Inflammatory macrophage (primary cell): ENCODE measurements at regions not wholly inside any gene's neighbourhood (a gene's known extent, or its start where the extent isn't known, plus 50 kb on each side); places are given as distances from the start of the nearest gene placed in this dataset.

Experiments used
- DNase-seq, 2 donors: peaks; one replicate each; pipeline ENCODE4 v3.0.0-alpha.2; 2020 to 2022

DNA sequence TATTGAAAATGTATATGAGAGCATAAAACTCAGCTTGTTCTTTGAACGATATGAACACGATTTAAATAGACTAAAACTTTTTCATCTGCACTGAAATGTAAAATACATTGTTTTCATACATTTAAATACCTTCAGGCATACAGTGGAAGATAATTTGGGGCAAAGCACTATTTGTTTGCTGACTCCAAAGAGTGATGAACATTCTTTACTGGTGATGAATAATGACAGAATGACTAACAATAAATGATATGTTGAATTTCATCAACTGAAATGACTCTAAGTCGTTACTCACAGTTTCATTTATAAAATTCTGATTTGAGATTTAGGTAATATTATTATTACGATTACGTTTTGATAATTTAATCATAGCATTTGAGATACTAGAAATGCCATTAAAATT is 1160.1 kb downstream of the NLGN4X start:
- no peak for DNase-seq

DNA sequence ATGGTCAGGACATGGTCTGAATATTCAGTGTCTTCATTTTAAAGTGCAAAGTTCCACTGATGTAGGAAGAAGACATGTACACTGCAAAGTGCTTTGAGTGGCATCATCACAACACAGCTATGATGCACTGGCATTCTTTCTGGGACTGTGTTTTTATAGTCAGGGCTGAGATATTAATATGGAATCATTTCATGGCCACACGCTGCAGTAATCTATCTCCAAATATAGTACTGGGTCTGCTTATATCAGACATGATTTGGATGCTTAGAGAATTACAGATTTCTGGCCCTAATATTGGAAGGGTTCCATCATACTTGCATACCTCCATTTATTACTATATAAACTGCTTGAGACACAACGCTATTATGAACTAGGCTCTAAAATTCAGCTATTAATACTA is 1170.9 kb downstream of the NLGN4X start:
- DNase-seq, result no peak

DNA sequence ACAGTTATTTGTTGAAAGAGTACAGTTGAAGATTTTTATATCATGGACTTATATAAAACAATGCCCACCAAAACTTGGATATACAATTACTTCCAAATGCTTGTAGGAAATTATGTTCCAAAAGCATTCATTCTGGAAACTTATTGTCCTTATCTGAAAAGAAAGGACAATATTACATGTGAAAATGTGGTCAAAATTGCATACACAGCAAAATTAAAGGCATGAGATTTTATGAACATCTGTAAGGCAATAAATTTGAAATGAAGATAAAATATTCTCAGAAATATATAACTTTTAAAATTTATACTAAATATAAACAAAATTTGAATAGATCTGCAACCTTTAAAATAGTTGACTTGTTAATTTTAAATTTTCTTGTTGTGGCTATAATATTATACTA is 1173.8 kb downstream of the NLGN4X start:
- DNase-seq, result no peak

DNA sequence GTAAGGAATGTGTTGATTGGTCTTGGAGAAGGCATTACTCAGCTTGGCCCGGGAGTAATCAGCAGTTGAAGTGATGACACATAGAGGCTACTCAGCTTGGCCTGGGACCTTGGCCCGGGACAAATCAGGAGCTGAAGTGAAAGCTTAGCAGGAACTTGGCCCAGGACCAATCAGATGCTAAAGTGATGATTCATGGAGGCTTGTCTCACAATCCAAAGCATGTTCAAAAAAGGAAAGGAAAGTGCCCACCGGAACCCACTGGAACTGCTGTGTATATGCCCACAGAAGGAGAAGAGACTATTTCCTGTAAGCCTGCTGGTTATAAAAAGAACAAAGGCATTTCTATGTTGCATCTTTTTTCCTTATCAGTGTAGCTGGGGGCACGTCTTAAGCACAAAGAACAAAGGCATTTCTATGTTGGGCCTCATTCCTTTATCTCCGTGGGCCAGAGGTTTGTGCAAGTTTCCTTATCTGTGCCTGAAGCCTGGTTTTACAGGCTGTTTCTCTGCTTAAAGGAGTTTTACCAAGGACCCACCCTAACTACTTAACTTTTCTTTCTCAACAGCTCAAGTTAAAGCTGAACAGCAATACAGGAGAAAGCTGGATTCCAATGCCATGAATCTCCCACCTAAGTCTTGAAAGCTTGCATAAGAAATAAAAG is 1176.7 kb downstream of the NLGN4X start:
- DNase-seq, result peak; percentile 32 to 48

DNA sequence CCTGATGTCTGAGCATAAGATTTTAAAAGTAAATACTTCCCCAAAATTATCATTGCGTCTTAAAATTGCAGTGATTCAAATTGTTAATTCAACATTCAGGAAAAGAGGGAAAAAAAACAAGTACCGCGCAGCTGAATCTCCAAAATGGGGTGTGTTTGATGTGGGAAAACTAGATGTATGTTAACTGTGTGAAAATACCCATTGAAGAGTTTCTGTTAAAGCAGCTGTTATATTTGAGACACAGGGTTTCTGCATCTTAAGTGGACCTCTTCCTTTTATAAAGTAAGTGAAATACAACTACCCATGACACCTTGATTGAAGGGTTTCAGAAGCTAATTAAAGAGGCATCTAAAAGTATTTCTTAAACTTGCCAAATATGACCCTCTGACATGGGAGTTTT is 1186.1 kb downstream of the NLGN4X start:
- DNase-seq, result no peak

DNA sequence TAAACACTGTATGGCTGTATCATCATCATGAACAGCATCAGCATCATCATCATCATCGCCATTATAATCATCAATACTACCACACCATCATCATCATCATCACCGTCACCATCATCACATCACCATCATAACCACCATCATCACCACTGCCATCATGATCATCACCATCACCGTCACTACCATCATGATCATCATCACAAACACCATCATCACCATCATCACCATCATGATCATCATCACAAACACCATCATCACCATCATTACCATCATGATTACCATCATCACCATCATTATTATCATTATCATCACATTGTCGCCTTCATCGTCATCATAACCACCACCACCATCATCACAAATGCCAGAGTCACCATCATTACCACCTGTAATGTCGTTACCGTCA is 1196.9 kb downstream of the NLGN4X start:
- DNase-seq, result no peak

DNA sequence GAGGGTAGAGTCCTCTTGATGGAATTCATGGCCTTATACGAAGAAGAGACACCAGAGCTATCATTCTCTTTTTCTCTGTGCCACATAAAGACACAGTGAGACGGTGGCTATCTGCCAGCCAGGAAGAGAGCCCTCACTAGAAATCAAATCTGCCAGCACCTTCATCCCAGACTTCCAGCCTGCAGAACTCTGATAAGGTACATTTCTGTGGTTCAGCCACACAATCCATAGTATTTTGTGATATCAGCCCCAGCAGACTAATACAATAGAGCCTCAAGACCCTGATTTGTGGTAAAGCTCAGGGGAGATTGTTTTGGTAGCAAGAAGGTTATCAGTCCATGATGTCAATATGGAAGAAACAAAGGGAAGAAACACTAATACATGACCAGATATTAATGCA is 1213.2 kb downstream of the NLGN4X start:
- no peak for DNase-seq

DNA sequence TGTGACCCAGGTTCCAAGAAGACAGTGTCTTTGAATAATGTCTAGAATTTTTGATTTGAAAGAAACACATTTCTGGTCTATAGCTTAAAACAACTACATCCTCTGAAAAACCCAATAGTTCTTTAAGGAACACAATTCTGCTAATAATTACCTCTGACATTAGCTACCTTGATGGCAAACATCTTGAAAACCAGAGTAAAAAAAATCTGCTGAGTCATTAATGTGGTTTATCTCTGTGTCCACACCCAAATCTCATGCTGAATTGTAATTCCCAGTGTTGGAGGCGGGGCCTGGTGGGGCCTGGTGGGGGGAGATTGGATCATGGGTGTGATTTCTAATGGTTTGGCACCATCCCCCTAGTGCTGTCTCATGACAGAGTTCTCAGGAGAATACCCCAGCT is 1233.8 kb downstream of the NLGN4X start:
- no peak for DNase-seq

DNA sequence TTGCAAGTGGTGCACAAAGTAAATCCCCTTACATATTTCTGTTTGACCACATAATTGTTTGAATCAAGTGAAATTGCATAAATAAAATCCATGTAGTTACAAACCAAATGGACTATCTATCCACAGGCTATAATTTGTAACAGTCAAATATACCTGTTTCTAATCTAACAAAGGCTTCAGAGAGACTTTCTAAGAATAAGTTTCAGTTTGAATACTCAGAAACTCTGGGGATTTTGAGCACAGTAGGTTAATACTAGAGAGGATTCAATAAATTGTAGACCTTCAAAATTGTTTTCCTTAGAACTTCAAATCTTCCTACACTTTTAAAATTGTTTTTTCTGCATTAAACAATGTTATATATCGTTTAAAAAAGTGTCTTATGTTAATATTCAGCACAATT is 1250.1 kb downstream of the NLGN4X start:
- no peak for DNase-seq

DNA sequence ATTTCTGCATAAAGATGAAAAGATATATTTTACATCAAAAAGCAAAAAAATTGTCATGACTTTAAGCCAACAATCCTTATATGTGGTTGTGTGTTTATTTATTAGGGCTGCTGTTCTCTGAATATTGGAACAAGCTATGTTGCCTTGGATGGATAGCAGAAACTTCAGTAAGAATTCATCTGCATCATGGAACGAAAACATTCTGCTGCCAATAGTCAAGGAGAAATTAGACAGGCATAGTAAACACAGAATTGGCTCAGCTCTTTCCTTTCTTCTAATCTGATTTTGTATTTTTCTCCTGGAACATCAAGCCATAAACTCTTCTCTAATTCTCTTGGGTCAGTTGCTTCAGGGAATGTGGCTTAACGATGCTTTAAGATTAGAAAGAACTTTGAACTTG is 1257.0 kb downstream of the NLGN4X start:
- no peak for DNase-seq

DNA sequence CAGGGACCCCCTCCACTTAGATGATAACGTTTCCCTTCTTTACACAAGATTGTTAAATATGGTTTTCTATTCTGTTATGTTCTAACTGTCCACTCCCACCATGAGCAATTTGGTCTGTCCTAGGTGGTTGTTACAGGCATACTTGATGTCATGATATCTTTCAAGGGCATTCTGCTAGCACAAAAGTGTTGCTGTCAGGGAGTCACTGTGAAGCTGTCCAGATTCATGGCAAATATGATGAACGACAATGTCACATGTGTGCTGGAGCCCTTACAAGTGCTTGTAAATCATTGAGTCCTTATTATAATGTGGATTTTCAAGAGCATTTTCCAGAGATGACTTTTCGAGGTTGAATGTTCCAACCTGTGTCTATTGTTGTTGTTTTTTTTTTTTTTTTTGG is 1250.7 kb upstream of the PRKX start:
- no peak for DNase-seq

DNA sequence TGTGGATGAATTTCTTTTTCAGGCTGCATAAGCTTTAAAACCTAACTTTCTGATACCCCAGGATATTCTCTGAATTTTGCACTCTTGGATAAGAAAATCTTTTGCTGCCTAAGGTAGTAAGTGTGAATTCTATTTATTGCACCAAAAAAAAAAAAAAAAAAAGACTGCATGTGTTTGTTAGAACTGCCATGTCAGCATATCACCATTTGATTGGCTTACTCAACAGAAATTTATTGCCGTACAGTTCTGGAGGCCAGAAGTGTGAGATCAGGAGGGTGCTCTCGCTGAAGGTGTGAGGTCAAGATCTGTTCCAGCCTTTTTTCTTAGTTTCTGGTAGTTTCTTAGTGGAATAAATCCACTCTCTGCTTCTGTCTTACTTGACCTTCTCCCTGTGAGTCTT is 1250.0 kb upstream of the PRKX start:
- no peak for DNase-seq

DNA sequence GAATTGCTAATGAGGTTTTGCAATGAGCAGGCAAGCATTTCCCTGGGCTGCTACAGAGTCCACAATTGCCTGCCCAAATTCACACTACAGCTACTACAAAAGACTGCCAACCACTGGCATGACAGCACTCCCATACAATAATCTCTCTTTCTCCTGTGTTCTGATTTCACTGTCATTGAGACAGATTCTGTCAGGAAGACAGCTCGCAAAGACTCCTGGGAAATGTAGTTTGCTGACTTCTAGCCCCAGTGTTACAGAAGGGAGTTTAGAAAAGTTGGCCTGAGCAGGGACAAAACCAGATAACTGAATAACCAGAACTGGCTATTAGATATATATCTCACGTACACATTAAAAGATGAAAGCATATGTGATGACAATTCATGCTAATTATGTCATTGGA is 1231.3 kb upstream of the PRKX start:
- DNase-seq, result no peak

DNA sequence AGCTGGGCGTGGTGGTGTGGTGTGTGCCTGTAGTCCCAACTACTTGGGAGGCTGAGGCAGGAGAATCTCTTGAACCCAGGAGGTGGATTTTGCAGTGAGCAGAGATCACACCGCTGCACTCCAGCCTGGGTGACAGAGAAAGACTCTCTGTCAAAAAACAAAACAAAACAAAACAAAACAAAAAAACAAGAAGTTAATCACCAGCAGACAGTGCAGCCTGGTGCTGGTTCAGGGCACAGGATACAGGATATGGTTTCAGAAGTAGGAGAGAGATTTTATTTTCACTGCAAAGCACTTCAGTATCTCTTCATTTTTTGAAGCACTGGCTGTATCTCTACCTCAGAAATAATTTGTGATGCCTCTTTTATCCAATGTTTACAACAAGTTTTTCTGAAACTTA is 1222.9 kb upstream of the PRKX start:
- DNase-seq, result peak in 1 of 2 donors; percentile 5

DNA sequence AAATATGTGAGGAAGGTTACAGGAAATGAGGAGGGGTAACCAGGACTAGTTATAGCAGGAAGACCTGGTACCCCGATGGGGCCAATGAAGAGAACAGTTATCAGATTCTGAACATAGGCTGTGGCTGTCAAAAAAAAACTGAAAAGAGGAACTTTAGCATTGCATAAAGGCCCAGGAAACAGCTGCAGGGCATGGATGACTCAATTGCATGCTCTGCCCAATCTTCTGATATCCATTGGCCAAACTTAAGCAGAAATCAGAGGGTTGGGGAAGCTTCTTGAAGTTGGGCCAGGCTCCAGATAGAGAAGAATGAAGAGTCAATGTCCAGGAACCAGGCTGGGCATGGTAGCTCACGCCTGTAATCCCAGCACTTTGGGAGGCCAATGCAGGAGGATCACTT is 1222.4 kb upstream of the PRKX start:
- peak; percentile 80 to 86 for DNase-seq

DNA sequence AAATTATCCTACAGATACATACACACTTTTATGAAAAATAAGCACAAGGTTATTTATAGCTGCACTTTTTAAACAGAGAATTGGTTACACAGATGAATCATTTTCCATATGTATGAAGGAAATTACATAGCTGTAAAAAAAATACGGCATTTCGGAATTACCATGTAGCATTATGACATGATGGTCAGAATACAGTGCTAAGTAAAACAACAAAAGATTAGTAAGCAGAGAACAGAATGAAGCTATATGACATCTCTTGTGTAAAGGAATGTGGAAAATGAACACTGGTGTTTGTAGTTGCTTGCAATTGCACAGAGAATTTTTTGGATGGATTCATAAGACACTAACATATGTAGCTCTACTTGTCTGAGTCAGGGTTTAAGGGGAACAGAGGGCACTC is 1222.0 kb upstream of the PRKX start:
- DNase-seq, result peak in 1 of 2 donors; percentile 12

DNA sequence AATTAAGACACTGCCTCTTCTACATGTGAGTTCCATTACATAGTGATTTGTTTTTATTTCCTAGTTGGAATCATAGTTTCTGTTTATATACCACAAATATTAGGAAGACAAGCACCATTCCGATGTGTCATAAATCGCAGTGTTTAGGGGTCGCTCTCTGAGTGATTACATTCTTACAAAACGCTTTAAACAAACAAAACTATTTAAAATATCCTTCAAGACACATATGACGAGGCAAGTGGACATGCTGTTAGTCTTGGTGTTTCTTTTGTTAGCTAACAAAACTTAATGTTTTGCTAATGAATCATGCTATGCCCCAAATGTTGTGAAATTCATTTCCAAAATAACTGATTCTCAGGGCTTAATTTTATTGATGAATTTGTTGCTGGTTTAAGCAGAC is 1219.3 kb upstream of the PRKX start:
- no peak for DNase-seq

DNA sequence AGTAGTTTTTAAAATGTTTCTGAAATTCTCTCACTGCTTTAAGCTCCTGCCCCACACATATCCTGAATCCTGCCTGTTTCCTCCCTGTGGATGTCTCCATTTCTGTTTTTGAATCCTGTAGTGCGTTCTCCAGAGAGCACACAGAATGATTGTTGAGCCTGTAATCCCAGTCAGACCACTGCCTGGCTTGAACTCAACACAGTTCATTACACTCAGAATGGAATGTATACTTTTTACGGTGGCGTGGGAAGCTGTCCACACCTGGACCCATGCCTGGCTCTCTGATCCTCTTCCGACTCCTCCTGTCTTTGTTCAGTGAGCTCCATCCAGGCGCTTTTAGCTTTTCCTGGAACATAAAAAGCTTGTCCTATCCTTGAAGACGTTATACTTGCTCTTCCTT is 1217.0 kb upstream of the PRKX start:
- DNase-seq, result no peak

DNA sequence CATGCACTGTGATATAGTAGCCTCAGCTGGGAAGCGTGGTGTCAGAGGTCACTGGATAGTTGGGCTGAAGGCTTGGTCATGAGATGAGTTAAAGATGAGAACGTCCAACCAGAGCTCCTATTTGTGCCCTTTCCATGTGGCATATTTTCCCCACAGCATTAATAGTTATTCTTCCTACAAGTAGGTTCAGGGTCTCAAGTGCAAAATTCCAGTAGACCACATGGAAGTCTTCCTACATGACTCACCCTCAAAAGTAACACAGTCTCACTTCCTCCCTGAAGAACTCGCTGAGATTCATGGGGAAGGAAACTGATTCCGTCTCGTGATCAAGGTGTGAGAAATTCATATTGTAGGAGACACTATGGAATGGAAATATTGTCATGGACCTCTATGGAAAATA is 1212.5 kb upstream of the PRKX start:
- no peak for DNase-seq

DNA sequence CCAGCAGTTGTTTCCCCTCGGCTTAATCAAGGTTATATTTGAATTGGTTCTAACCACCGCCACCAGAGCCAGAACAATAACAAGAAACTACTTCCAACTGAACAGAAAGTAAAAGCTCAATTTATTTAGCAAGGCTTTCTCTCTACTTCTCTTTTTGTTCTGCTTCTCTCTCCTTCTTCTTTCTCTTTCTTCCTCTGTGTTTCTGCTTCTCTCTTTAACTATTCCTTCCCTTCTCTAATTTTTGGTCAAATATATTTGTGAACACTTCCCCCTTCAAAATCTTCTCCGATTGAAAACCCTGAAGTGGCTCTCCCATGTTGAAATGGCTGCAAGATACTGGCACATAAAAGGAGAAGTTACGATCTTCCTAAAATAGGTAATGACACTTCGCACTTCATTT is 1195.9 kb upstream of the PRKX start:
- peak; percentile 24 to 56 for DNase-seq

DNA sequence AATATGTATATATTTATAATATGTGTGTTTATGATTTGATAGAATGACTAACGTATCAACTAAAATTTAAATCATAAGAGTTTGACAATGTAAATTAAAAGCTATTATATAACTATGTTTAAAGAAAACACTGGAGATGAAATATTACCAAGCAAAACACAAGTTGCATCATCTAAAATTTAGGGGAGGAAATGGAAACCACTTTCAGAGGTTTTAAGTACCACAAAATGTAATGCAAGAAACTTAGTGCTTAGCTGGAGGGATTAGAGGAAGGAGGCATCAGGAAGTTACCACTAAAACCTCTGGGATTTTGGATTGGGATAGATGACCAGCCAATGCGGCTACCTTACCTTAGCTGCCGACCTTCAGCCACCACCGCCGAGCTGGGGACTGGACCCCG is 1192.1 kb upstream of the PRKX start:
- DNase-seq, result peak; percentile 2 to 3

DNA sequence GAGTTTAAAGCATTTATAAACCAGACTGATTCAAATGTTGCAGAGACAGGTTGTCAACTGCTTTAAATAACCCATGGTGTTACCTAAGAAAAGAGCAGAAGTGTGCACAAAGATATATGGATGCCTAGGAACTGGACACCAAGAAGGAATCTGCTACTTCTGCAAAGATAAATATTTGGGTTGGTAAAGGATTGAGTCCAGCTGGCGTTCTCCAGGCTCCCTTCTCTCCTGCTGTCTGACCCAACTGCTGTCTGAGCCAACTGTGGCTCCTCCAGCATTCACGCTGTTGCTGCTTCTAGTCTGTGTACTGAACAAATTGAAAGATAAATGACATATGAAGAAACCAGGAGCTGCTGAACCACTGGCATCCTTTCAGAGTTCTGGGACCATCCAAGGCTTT is 1167.8 kb upstream of the PRKX start:
- no peak for DNase-seq

DNA sequence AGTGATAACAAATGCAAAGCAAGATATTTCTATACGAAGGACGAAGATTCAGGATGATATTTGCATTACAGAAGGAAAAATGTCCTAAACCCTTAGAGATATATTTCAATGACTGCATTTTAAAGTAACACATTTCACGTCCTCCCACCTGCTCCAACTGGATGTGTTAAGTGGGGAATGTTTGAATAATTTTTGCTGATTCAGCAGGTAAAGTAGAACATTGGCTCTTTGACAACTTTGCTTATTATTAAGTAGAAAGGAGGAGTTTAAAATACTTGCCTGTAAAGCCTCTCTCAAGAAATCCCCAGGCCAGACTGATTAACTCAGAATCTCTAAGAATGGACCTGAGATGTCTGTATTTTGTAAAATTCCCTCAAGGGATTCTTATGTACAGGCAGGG is 1165.2 kb upstream of the PRKX start:
- DNase-seq, result no peak

DNA sequence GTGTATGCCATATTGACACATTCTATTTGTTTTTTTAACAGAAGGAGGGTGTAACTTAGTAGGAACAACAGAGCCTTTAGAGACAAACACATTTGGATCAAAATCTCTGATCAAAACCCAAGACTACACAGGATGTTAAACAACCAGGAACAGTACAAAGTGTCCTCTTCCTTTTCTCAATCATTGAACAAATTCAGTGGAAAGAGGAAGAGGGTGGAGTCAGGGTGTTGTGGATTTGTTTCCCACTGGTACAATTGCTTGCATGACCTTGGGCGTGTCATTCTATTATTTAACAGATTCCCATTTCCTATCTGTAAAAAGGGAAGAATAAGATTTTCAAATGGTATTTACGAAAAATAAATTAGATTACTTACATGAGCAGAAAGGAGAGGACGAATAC is 1162.8 kb upstream of the PRKX start:
- peak; percentile 1 to 44 for DNase-seq

DNA sequence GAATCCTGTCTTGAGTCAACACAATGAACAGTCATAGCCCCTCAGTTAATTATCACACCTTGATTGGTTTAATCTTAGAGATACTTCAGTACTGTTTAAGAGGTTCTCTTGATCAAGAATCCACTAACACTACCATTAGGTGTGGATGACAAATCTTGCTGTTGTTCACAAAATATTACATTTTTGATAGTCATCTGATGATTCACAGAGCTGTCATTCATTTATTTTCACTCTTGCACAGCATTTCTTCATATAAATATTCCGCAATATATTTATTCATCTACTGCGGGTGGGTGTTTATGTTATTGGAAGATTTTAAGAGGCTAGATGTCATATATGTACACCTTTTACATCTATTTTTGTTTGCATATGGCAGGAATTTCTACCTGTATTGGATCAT is 1138.1 kb upstream of the PRKX start:
- no peak for DNase-seq

DNA sequence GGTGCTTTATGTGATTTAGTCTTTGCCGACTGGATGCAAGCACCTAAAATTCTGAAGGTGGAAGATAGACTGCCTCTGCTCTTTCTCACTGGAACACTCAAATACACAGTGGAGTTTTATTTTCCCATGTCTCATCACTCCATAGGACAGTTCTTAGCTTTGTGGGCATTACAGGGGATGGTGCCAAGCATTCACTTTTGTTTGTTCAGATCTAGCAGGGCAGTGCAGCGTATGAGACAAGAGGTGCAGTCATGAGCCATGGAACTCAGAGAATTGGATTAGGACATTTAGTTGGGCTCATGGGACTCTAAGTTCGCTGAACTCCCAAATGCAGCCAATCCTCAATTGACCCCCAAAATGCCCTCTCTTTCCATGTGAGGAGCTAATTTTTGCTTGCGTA is 1136.9 kb upstream of the PRKX start:
- DNase-seq, result no peak
